ENCODE measurements at regions not wholly inside any gene's neighbourhood (a gene's known extent, or its start where the extent isn't known, plus 50 kb on each side); places are given as distances from the start of the nearest gene placed in this dataset.
"Not testable (repeated sequence)": the region's sequence is repeated elsewhere in the genome, so short reads cannot be mapped to it uniquely, and the experiment has no call there.

DNA sequence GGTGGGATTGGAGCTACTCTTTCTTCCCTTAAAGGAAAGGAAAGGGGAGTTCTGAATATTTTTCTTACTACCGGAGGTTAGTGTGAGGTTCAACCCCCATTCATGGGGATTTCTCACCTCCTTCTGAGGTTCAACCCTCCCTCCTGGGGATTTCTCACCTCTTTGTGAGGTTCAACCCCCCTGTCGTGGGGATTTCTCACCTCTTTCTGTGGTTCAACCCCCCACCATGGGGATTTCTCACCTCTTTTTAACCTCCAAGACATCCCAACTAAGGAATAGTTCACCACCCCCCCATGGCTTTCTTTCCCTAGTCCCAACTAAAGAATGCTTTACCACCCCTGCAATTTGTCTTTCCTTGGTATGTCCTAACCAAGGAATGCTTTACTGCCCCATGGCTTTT lies 520.3 kb downstream of the EDEM1 start:
- no peak for DNase-seq

- DNase-seq: no peak
Measured at GRCh38 chr3:5709714-5710113, 522.2 kb downstream of the EDEM1 start.

DNA sequence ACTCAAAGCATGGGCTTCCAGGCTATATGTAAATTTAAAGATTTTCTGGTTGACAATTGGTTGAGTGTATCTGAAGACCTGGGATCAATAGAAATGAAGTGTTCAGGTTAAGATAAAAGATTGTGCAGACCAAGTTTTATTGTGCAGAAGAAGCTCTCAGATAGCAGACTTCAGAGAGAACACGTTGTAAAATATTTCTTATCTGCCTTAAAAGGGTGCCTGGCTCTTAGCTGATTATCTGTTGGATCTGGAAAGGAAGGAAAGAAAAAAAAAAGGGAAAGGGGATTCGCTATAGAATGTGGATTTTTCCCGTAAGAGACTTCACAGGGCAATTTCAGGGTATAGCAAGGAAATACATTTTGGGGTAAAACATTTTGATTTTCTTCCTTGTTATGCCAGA lies 523.2 kb downstream of the EDEM1 start:
- DNase-seq: no peak

DNA sequence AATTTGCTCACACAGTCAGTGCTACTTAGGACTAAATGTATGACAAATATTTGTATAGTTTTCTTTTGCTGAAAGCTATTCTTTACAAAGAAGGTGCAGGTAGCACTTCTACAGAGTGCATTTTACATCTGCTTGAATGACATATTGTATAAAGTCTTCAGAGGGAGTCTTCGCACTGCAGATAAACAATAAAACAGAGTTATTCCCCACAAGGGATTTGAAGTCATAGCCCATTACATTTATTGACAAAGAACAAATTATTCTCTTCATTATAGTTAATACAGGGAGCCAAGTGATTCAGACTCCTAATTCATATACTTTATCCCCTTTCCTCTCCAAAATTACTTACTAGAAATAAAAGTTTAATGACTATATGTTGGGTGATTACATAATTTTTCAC lies 529.7 kb downstream of the EDEM1 start:
- DNase-seq: no peak

GRCh38 chr3:5719668-5720067 lies 532.2 kb downstream of the EDEM1 start:
- not testable (repeated sequence) for DNase-seq

DNA sequence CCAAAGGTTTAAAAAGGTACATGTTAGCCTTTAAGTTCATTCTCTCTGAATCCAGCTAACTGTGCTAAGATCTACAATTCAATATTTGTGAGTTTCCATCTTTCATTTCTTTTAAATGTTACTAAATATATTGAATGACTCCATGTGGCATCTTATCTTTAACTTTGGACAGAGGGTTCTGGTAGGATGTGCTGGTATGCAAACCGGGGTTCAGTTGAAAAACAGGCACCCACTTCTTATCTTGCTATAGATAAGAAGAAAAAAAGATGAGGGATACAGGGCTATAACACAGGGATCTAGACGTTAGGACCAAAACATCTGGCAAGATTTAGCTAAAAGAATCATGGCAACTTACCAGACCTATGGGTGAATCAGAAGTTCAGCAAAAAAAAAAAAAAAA lies 538.3 kb downstream of the EDEM1 start:
- no peak for DNase-seq

GRCh38 chr3:5726621-5727020 lies 539.1 kb downstream of the EDEM1 start:
- DNase-seq: no peak

DNA sequence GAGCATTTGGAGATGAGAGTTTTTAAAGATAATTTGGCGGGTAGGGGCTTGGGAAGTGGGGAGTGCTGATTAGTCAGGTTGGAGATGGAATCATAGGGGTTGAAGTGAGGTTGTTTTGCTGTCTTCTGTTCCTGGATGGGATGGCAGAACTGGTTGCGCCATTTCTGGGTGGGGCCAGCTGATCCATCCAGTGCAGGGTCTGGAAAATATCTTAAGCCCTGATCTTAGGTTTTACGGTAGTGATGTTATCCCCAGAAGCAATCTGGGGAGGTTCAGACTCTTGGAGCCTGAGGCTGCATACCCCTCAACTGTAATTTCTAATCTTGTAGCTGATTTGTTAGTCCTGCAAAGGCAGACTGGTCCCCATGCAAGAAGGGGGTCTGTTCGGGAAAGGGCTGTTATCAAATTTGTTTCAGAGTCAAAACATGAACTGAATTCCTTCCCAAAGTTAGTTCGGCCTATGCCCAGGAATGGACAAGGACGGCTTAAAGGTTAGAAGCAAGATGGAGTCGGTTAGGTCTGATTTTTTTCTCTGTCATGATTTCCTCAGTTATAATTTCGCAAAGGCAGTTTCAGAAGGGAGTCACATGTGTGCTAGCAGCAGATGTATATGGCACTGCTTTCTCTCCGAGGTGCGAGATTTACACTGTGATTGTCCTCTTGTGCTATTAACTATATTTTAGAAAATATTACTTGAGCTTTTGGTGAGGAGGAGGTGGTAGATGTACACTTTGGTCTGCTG lies 540.4 kb downstream of the EDEM1 start:
- no peak for DNase-seq

DNA sequence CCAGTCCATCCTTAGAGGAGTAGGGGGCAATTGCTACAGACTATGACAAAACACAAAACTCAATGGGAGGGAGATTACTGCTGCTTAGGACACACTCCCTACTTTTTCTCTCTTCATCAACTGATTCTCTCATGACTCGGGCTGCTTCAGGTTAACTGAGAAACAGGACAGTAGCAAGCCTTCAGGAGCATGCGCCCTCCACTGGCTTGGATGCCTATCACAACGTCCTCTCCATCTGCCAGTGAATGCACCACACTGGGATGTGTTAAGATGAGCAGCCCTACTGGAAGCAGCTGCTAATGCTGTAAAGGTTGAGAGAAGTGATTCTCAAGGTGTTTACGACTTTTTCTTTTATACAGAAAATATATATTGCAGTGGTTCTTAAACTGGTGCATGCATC lies 542.3 kb downstream of the EDEM1 start:
- no peak for DNase-seq

DNA sequence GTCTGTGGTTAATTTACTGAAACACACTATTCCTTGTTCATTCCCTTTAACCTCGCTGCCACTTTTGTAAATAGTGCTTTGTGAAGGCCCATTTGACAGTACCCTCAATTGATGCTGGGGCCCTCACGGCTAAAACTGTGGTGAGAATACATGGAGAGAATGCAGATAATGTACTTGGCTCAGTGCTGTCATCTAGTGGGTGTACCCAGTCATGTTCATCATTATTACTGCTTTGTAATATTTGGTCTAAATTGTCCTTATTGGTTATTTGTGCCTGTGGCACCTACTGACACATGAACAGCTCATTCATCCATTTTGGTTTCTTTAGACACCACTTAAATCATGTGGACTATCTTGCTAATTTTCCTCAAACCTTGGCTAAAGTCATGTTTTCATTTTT lies 543.6 kb downstream of the EDEM1 start:
- no peak for DNase-seq

DNA sequence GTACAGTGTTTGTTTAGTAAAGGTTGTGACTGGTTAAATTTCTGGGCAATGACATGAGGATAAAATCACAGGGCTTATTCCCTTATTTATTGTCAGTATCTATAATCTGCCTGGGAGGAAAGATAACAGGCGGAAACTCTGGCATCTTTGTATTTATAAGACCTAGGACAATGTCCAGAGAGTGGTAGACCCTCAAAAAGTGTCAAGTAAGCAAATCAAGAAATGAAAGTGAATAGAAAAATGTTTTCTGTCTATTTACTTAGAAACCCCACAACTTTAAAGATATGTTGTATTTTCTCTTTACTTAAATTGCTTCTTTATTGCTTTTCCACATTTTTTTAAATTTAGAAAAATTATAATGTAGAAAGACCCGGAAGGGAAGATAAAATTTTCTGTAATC lies 544.6 kb downstream of the EDEM1 start:
- DNase-seq: no peak

DNA sequence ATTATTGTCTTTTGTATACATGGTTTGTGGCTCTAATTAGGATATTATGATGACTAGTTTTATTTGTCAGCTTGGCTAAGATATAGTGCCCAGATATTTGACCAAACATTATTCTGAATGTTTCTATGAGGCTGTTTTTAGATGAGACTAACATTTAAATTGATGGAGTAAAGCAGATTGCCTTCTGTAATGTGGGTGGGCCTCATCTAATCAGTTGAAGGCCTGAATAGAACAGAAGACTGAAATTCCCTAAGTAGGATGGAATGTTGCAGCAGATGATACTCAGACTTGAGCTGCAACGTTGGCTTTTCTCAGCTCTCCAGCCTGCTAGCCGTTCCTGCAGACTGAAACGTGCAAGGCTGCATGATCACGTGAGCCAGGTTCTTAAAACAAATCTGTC lies 546.5 kb downstream of the EDEM1 start:
- no peak for DNase-seq

GRCh38 chr3:5735896-5736295 lies 548.4 kb downstream of the EDEM1 start:
- DNase-seq: no peak

DNA sequence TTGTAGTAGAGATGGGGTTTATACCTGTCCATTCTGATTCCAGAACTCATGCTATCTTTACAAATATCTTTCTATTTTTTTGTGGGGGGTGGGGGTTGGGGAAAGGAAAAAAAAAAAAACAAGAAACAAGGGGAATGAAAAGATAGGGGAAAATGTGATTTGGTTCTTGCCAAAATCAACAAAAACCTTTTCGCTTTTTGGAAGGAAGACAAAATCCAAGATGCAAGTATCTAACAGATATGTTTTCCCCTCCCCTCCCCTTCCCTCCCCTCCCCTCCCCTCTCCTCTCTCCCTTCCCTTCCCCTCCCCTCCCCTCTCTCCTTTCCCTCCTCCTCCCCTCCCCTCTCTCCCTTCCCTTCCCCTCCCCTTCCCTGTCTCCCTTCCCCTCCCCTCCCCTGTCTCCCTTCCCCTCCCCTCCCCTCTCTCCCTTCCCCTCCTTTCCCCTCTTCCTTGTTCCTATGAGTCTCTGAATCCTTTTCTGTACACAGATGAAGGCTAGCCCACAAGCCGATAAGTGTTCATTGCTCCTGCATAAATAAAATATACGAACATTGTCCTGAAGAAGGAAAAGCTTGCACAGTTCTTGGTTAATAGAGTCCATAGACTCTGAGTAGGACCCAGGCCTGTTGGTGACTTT lies 551.9 kb downstream of the EDEM1 start:
- DNase-seq: no peak

GRCh38 chr3:5739949-5740348 lies 552.4 kb downstream of the EDEM1 start:
- DNase-seq: no peak

GRCh38 chr3:5741017-5741416 lies 553.5 kb downstream of the EDEM1 start:
- DNase-seq: no peak

DNA sequence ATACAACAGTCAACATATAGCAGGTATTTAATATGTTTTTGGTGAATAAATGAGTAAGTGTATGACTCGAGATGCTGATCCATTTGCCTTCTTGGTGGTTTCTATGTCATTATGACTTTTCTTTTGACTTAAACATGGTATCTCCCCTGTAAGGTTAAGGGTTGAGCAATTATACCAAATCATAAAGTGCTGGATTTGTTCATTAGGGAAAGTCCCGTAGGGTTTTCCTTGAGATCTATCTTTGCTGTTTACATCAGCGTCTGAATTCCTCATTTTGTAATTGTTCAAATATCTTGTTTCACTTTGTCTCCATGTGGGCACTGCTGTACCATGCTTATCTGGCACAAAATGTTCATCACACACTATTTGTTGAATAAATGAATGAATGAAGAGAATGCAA lies 562.6 kb downstream of the EDEM1 start:
- DNase-seq: no peak

GRCh38 chr3:5750874-5751640 lies 563.5 kb downstream of the EDEM1 start:
- no peak for DNase-seq

- DNase-seq: no peak
Measured at GRCh38 chr3:5754602-5755001, 567.1 kb downstream of the EDEM1 start.

DNA sequence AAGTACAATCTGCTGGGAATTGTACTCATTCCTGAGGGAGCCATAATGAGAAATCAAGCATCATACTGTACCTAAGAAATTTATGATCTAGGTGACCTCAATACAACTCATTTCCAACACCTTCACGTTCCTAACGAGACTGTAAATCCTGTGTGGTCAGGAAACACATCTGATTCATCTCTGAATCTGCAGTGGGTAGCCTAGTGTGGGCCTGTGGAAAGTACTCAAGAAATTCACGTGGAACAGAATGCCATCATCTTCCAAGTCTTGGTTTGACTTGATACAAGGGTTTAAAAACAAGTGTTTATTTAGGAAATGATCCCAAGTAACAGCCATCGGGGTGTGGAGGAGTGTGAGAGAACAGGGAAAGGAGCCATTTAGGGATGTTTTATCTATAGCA lies 568.9 kb downstream of the EDEM1 start:
- no peak for DNase-seq

- no peak for DNase-seq
Measured at GRCh38 chr3:5757213-5757804, 569.8 kb downstream of the EDEM1 start.

DNA sequence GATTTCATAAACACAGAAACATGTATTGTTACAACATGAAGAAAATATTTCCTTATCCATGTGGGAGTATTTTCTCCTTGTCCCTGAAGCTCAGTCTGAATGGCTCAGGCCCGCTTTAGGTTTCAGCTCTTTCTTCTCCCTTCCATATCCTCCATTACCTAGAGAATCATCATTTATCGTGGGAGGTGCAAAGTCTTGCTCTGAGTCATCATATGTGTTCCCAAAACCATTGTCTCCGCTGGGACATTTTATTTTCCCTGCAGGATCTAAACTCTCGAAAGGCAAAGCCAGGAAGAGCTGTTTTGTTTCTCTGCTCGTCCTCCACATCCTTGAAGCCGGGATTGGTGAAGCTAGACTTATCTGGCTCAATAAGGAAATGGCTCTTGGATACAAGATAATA lies 571.2 kb downstream of the EDEM1 start:
- DNase-seq: no peak

DNA sequence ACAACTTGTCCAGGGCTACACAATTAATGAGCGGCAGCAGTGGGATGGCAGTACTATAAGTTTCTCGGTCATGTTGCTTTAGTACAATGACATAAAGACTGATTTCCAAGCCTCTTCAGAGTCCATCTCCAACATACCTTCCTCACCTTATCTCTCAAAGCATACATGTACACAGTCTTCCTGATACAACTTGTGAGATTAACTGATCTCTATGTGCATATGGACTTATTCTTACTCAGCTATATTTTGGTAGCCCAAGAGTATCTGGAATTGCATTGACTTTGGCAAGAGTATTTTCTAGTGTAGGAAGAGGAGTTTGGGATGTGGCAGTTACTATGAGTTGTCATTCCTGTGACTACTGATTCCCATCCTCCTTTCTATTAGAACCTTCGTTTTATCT lies 575.0 kb downstream of the EDEM1 start:
- DNase-seq: no peak

- DNase-seq: no peak
Measured at GRCh38 chr3:5766848-5767247, 579.3 kb downstream of the EDEM1 start.

Data from fibroblast of upper back skin (primary cell).